H9 (cell line): ENCODE measurements at regions not wholly inside any gene's neighbourhood (a gene's known extent, or its start where the extent isn't known, plus 50 kb on each side); places are given as distances from the start of the nearest gene placed in this dataset.
"Not testable (repeated sequence)": the region's sequence is repeated elsewhere in the genome, so short reads cannot be mapped to it uniquely, and the experiment has no call there.

Experiments used
- DNase-seq: peaks from one replicate; pipeline ENCODE4 v3.0.0-alpha.2; 2017
- H2AFZ ChIP-seq: one replicate; pipeline ENCODE4 v1.6.1; 2013; ENCODE audit warnings: mild to moderate bottlenecking, low read length, control low read depth, moderate library complexity
- H2AK5ac ChIP-seq: 2 replicates; pipeline ENCODE4 v1.6.1; 2013; ENCODE audit warnings: low read length, control low read depth, mixed read lengths; ENCODE audit not compliant: insufficient read length
- H2BK120ac ChIP-seq: one replicate; pipeline ENCODE4 v1.6.1; 2013; ENCODE audit warnings: low read depth, mild to moderate bottlenecking, low read length, control low read depth, inconsistent platforms; ENCODE audit not compliant: poor library complexity, severe bottlenecking
- H2BK12ac ChIP-seq: 2 replicates; pipeline ENCODE4 v1.6.1; 2013; ENCODE audit warnings: low read length, control low read depth, mixed read lengths, low read depth; ENCODE audit not compliant: insufficient read length
- H2BK15ac ChIP-seq: 2 replicates; pipeline ENCODE4 v1.6.1; 2013; ENCODE audit warnings: low read depth, low read length, control low read depth
- H2BK20ac ChIP-seq: one replicate; pipeline ENCODE4 v1.6.1; 2013; ENCODE audit warnings: low read depth, mild to moderate bottlenecking, low read length, control low read depth, inconsistent platforms; ENCODE audit not compliant: poor library complexity, severe bottlenecking
- H2BK5ac ChIP-seq: 2 replicates; pipeline ENCODE4 v1.6.1; 2013; ENCODE audit warnings: low read length, control low read depth, mixed read lengths; ENCODE audit not compliant: insufficient read length
- H3K14ac ChIP-seq: 2 replicates; pipeline ENCODE4 v1.6.1; 2013; ENCODE audit warnings: low read length, control low read depth; ENCODE audit not compliant: insufficient read depth
- H3K18ac ChIP-seq: 2 replicates; pipeline ENCODE4 v1.6.1; 2013; ENCODE audit warnings: low read depth, mild to moderate bottlenecking, mixed read lengths, low read length, control low read depth; ENCODE audit not compliant: insufficient read length
- H3K23ac ChIP-seq: 2 replicates; pipeline ENCODE4 v1.6.1; 2013; ENCODE audit warnings: low read length, control low read depth, mixed read lengths, low read depth; ENCODE audit not compliant: insufficient read length
- H3K23me2 ChIP-seq: 2 replicates; pipeline ENCODE4 v1.6.1; 2013; ENCODE audit warnings: low read depth, mild to moderate bottlenecking, mixed read lengths, low read length, control low read depth; ENCODE audit not compliant: insufficient read length, poor library complexity, severe bottlenecking
- H3K27ac ChIP-seq: 2 replicates; pipeline ENCODE4 v1.5.1; 2013; ENCODE audit warnings: low read length, control low read depth, mixed read lengths, low read depth; ENCODE audit not compliant: insufficient read length
- H3K27me3 ChIP-seq: 2 replicates; pipeline ENCODE4 v1.6.1; 2013; ENCODE audit warnings: low read length, control low read depth, inconsistent platforms; ENCODE audit not compliant: insufficient read depth
- H3K4ac ChIP-seq: 2 replicates; pipeline ENCODE4 v1.6.1; 2013; ENCODE audit warnings: low read depth, mild to moderate bottlenecking, control low read depth, inconsistent platforms, low read length, moderate library complexity
- H3K4me1 ChIP-seq: 2 replicates; pipeline ENCODE4 v1.6.1; 2013; ENCODE audit warnings: low read length, control low read depth, inconsistent platforms; ENCODE audit not compliant: insufficient read depth
- H3K4me2 ChIP-seq: 2 replicates; pipeline ENCODE4 v1.6.1; 2013; ENCODE audit warnings: low read length, control low read depth, mixed read lengths; ENCODE audit not compliant: insufficient read length, insufficient read depth
- H3K56ac ChIP-seq: 2 replicates; pipeline ENCODE4 v1.6.1; 2013; ENCODE audit warnings: low read depth, mild to moderate bottlenecking, mixed read lengths, low read length, control low read depth; ENCODE audit not compliant: insufficient read length
- H3K79me1 ChIP-seq: 2 replicates; pipeline ENCODE4 v1.6.1; 2013; ENCODE audit warnings: low read depth, mild to moderate bottlenecking, moderate library complexity, low read length, control low read depth, inconsistent platforms; ENCODE audit not compliant: insufficient read depth, poor library complexity, severe bottlenecking
- H3K79me2 ChIP-seq: 2 replicates; pipeline ENCODE4 v1.6.1; 2013; ENCODE audit warnings: low read length, control low read depth, inconsistent platforms; ENCODE audit not compliant: insufficient read depth
- H3K9ac ChIP-seq: 2 replicates; pipeline ENCODE4 v1.6.1; 2013; ENCODE audit warnings: low read length, control low read depth, mixed read lengths; ENCODE audit not compliant: insufficient read length; ENCODE audit errors: extremely low read depth
- H3K9me3 ChIP-seq: one replicate; pipeline ENCODE4 v1.6.1; 2013; ENCODE audit warnings: low read depth, low read length, inconsistent platforms; ENCODE audit not compliant: control insufficient read depth
- H3T11ph ChIP-seq: one replicate; pipeline ENCODE4 v1.6.1; 2013; ENCODE audit warnings: mild to moderate bottlenecking, low read length, control low read depth, inconsistent platforms
- H4K20me1 ChIP-seq: one replicate; pipeline ENCODE4 v1.6.1; 2013; ENCODE audit not compliant: control insufficient read depth, insufficient read length, insufficient read depth
- H4K5ac ChIP-seq: 2 replicates; pipeline ENCODE4 v1.6.1; 2013; ENCODE audit warnings: low read depth, mild to moderate bottlenecking, mixed read lengths, low read length, control low read depth; ENCODE audit not compliant: insufficient read length
- H4K8ac ChIP-seq: replicated peaks from 2 replicates; pipeline ENCODE4 v1.6.1; 2013; ENCODE audit warnings: low read length, control low read depth, mixed read lengths, low read depth; ENCODE audit not compliant: insufficient read length
- H4K91ac ChIP-seq: 2 replicates; pipeline ENCODE4 v1.6.1; 2013; ENCODE audit warnings: low read depth, mild to moderate bottlenecking, moderate library complexity, mixed read lengths, low read length, control low read depth; ENCODE audit not compliant: insufficient read length
- H3K27ac Mint-ChIP-seq, 3 experiments: 2 replicates in 2 of 3; 3 replicates in 1 of 3; pipeline ENCODE4 v1.8.0; 2020 to 2021; ENCODE audit warnings: mixed read lengths in 3 of 3, mild to moderate bottlenecking in 1 of 3, moderate library complexity in 1 of 3
- H3K27me3 Mint-ChIP-seq: 2 replicates; pipeline ENCODE4 v1.8.0; 2021; ENCODE audit warnings: low read depth, mild to moderate bottlenecking, moderate library complexity, mixed read lengths
- H3K36me3 Mint-ChIP-seq, 3 experiments: 2 replicates in 2 of 3; 3 replicates in 1 of 3; pipeline ENCODE4 v1.8.0; 2020 to 2021; ENCODE audit warnings: low read depth in 3 of 3, mixed read lengths in 3 of 3; ENCODE audit not compliant: insufficient read depth in 1 of 3
- H3K4me1 Mint-ChIP-seq, 2 experiments: 2 replicates each; pipeline ENCODE4 v1.8.0; 2020; ENCODE audit warnings: mixed read lengths in 2 of 2
- H3K4me3 Mint-ChIP-seq, 2 experiments: 2 replicates in 1 of 2; 3 replicates in 1 of 2; pipeline ENCODE4 v1.8.0; 2020 to 2021; ENCODE audit warnings: mild to moderate bottlenecking in 2 of 2, mixed read lengths in 2 of 2, moderate library complexity in 1 of 2
- H3K9me3 Mint-ChIP-seq, 2 experiments: 2 replicates in 1 of 2; 3 replicates in 1 of 2; pipeline ENCODE4 v1.8.0; 2020; ENCODE audit warnings: mild to moderate bottlenecking in 2 of 2, mixed read lengths in 2 of 2, moderate library complexity in 1 of 2
- WGBS: extraction: QIAGEN DNeasy Blood & Tissue Kit; methylation state at CpG from one replicate; pipeline ENCODE4 v1.1.7; 2013; ENCODE audit warnings: missing lambda C conversion rate, low lambda C conversion rate, mixed read lengths; ENCODE audit not compliant: insufficient read length; ENCODE audit errors: extremely low coverage; 5-methylcytosine and 5-hydroxymethylcytosine counted together
- TF ChIP-seq, protein P1 (sequence below): fragments of 200-600 bp; sonication (generic); conservative IDR thresholded peaks from 3 replicates; pipeline ENCODE4 v1.8.0; 2021; ENCODE audit warnings: antibody characterized with exemption, mild to moderate bottlenecking

DNA sequence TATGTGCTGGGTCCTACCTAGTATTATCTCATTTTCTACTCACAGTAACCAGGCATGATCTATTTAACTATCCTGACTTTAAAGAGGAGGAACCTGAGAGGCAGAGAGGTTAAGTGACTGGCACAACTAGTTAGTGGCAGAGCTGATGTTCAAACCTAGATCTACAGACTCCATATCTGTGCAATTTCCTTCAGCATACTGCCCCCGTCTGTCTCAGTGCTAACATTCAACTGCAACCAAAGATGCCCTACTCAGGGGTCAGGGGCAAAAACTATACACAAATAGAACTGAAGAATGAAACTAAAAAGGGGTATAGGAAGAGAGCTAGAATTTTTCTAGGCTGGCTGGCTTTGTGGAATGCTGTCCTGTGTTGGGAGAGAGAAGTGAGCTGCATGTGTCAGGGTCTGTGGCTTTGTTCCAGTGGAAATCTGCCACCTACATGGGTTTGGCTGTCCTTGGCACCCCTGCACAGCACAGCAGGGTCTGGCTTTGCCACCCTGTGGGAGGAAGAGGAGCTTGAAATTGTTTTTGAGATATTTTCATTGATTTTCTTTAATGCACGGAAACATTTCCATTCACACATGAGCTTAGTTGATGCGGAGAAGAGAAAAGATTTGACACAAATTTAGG is 368.5 kb downstream of the RPS6KC1 start:
- Histone ChIP-seq H3K27ac (no peak overlapping the region), H3K9me3 (no peaks in the 10 kb centered on the region), H2BK12ac (no peak overlapping the region), H4K8ac (no peak overlapping the region), H3K4ac (no peak overlapping the region), H2AFZ (no peak overlapping the region), H4K5ac (no peak overlapping the region), H3K56ac (no peak overlapping the region), H3K18ac (no peak overlapping the region), H3K4me1 (no peaks in the 10 kb centered on the region), H3K79me1 (no peaks in the 10 kb centered on the region), H3K4me2 (no peak overlapping the region), H3T11ph (no peak overlapping the region), H2BK120ac (no peak overlapping the region), H2BK20ac (no peak overlapping the region), H3K27me3 (no peaks in the 10 kb centered on the region), H2AK5ac (no peak overlapping the region), H3K23me2 (no peaks in the 10 kb centered on the region), H4K91ac (no peak overlapping the region), H3K79me2 (no peaks in the 10 kb centered on the region), H3K23ac (no peak overlapping the region), H3K14ac (no peak overlapping the region), H2BK5ac (no peak overlapping the region), H2BK15ac (no peak overlapping the region), H3K9ac (no peak overlapping the region), H4K20me1 (no peaks in the 10 kb centered on the region)
- TF ChIP-seq, protein P1, sequence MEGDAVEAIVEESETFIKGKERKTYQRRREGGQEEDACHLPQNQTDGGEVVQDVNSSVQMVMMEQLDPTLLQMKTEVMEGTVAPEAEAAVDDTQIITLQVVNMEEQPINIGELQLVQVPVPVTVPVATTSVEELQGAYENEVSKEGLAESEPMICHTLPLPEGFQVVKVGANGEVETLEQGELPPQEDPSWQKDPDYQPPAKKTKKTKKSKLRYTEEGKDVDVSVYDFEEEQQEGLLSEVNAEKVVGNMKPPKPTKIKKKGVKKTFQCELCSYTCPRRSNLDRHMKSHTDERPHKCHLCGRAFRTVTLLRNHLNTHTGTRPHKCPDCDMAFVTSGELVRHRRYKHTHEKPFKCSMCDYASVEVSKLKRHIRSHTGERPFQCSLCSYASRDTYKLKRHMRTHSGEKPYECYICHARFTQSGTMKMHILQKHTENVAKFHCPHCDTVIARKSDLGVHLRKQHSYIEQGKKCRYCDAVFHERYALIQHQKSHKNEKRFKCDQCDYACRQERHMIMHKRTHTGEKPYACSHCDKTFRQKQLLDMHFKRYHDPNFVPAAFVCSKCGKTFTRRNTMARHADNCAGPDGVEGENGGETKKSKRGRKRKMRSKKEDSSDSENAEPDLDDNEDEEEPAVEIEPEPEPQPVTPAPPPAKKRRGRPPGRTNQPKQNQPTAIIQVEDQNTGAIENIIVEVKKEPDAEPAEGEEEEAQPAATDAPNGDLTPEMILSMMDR = 0 out of 3 replicates have a peak, but pooled peaks have one; percentile 15
- WGBS = no CpG with 5 or more reads among the region's 3 CpGs
- H3K4me3 Mint-ChIP-seq = no peak overlapping the region
- no peak overlapping the region for H3K27ac Mint-ChIP-seq
- H3K4me1 Mint-ChIP-seq = peaks cover 3 to 17% of the 10 kb centered on the region in 2 experiments; a peak in 3 of 4 replicates
- peaks cover 7% of the 10 kb centered on the region; the same call in 1 of the 2 replicates for H3K27me3 Mint-ChIP-seq
- no peak for DNase-seq
- no peaks in the 10 kb centered on the region for H3K36me3 Mint-ChIP-seq
- no peaks in the 10 kb centered on the region for H3K9me3 Mint-ChIP-seq

DNA sequence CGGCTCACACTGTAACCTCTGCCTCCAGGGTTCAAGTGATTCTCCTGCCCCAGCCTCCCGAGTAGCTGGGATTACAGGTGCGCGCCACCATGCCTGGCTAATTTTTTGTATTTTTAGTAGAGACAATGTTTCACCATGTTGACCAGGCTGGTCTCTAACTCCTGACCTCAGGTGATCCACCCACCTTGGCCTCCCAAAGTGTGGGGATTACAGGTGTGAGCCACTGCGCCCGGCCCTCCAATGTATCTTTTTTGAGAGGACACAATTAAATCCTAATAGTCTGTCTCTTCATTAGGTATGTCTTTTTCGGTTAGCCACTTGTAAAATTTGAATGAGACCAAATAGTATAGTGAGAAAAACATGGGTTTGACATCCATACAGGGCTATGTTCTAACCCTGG is 370.1 kb downstream of the RPS6KC1 start:
- H2AK5ac ChIP-seq, H2AFZ ChIP-seq, H2BK12ac ChIP-seq, H3K27me3 ChIP-seq, H3K56ac ChIP-seq, H3T11ph ChIP-seq, H3K79me2 ChIP-seq, H3K36me3 Mint-ChIP-seq, H2BK120ac ChIP-seq, H3K79me1 ChIP-seq, H3K23ac ChIP-seq, H3K27me3 Mint-ChIP-seq, H3K27ac ChIP-seq, H3K4me3 Mint-ChIP-seq, H4K20me1 ChIP-seq, DNase-seq, H4K5ac ChIP-seq, H3K4me1 ChIP-seq, H2BK15ac ChIP-seq, H3K23me2 ChIP-seq, H3K4ac ChIP-seq, H2BK5ac ChIP-seq, H2BK20ac ChIP-seq, H3K27ac Mint-ChIP-seq, H3K9ac ChIP-seq, H3K18ac ChIP-seq, H3K4me2 ChIP-seq, H4K8ac ChIP-seq, H3K9me3 ChIP-seq, H4K91ac ChIP-seq, H3K9me3 Mint-ChIP-seq, H3K14ac ChIP-seq: not testable (repeated sequence)
- peaks cover 3 to 17% of the 10 kb centered on the region in 2 experiments; a peak in 3 of 4 replicates for H3K4me1 Mint-ChIP-seq
- no CpG with 5 or more reads among the region's 7 CpGs for WGBS
